Mesenchymal stem cell (in vitro differentiated cells and primary cell): ENCODE measurements at regions not wholly inside any gene's neighbourhood (a gene's known extent, or its start where the extent isn't known, plus 50 kb on each side); places are given as distances from the start of the nearest gene placed in this dataset.

Experiments
- DNase-seq: peaks from one replicate; pipeline ENCODE4 v3.0.0-alpha.2; 2013
- H2AFZ ChIP-seq: one replicate; pipeline ENCODE4 v1.6.1; 2013; ENCODE audit warnings: low read depth, mild to moderate bottlenecking, control low read depth, inconsistent platforms, low read length, moderate library complexity
- H2AK5ac ChIP-seq: 2 replicates; pipeline ENCODE4 v1.6.1; 2013; ENCODE audit warnings: low read length, moderate library complexity, mild to moderate bottlenecking, inconsistent platforms; ENCODE audit not compliant: severe bottlenecking
- H2BK120ac ChIP-seq: one replicate; pipeline ENCODE4 v1.6.1; 2013; ENCODE audit warnings: low read depth, mild to moderate bottlenecking, inconsistent platforms, low read length, moderate library complexity
- H2BK12ac ChIP-seq, 2 experiments: one replicate each; pipeline ENCODE4 v1.6.1; 2013; ENCODE audit warnings: inconsistent platforms in 2 of 2, low read length in 2 of 2, mild to moderate bottlenecking in 2 of 2, moderate library complexity in 2 of 2, control low read depth in 1 of 2
- H2BK15ac ChIP-seq: one replicate; pipeline ENCODE4 v1.6.1; 2013; ENCODE audit warnings: mild to moderate bottlenecking, low read depth, inconsistent platforms; ENCODE audit not compliant: poor library complexity, severe bottlenecking
- H2BK5ac ChIP-seq: 2 replicates; pipeline ENCODE4 v1.6.1; 2013; ENCODE audit warnings: low read depth, mild to moderate bottlenecking, low read length, control low read depth, inconsistent platforms; ENCODE audit not compliant: poor library complexity, severe bottlenecking
- H3K14ac ChIP-seq, 2 experiments: one replicate each; pipeline ENCODE4 v1.6.1; 2013; ENCODE audit warnings: inconsistent platforms in 2 of 2, low read length in 2 of 2, control low read depth in 1 of 2, mild to moderate bottlenecking in 1 of 2, moderate library complexity in 1 of 2
- H3K18ac ChIP-seq, 2 experiments: one replicate each; pipeline ENCODE4 v1.6.1; 2013; ENCODE audit warnings: inconsistent platforms in 2 of 2, low read length in 2 of 2, control low read depth in 1 of 2, low read depth in 1 of 2, mild to moderate bottlenecking in 1 of 2
- H3K23ac ChIP-seq, 2 experiments: one replicate each; pipeline ENCODE4 v1.6.1; 2013; ENCODE audit warnings: inconsistent platforms in 2 of 2, low read length in 2 of 2, mild to moderate bottlenecking in 2 of 2, moderate library complexity in 2 of 2, control low read depth in 1 of 2
- H3K27ac ChIP-seq: 2 replicates; pipeline ENCODE4 v1.5.1; 2013; ENCODE audit warnings: mild to moderate bottlenecking, moderate library complexity, low read length, control low read depth, inconsistent platforms; ENCODE audit not compliant: poor library complexity, severe bottlenecking
- H3K27me3 ChIP-seq, 2 experiments: 2 replicates each; pipeline versions ENCODE4 v1.6.1 to v1.7.0; 2013; ENCODE audit warnings: low read length in 2 of 2, mild to moderate bottlenecking in 2 of 2, moderate library complexity in 2 of 2, control low read depth in 1 of 2, inconsistent platforms in 1 of 2; ENCODE audit not compliant: control insufficient read depth in 1 of 2, insufficient read depth in 1 of 2
- H3K36me3 ChIP-seq, 2 experiments: 2 replicates each; pipeline versions ENCODE4 v1.6.1 to v1.7.0; 2013; ENCODE audit warnings: low read length in 2 of 2, control low read depth in 1 of 2, inconsistent platforms in 1 of 2, low read depth in 1 of 2, mild to moderate bottlenecking in 1 of 2; ENCODE audit not compliant: insufficient read depth in 2 of 2, control insufficient read depth in 1 of 2
- H3K4ac ChIP-seq, 2 experiments: one replicate each; pipeline ENCODE4 v1.6.1; 2013; ENCODE audit warnings: inconsistent platforms in 2 of 2, low read length in 2 of 2, mild to moderate bottlenecking in 2 of 2, moderate library complexity in 2 of 2, control low read depth in 1 of 2, low read depth in 1 of 2
- H3K4me1 ChIP-seq: 2 replicates; pipeline ENCODE4 v1.6.1; 2013; ENCODE audit warnings: low read depth, low read length, control low read depth; ENCODE audit not compliant: control insufficient read depth, insufficient read depth
- H3K4me2 ChIP-seq: 2 replicates; pipeline ENCODE4 v1.6.1; 2013; ENCODE audit warnings: low read length, mild to moderate bottlenecking, inconsistent platforms; ENCODE audit not compliant: poor library complexity, severe bottlenecking
- H3K4me3 ChIP-seq, 2 experiments: 2 replicates each; pipeline versions ENCODE4 v1.5.1 to v1.7.0; 2013; ENCODE audit warnings: low read length in 2 of 2, mild to moderate bottlenecking in 2 of 2, control low read depth in 1 of 2, low read depth in 1 of 2; ENCODE audit not compliant: insufficient read depth in 1 of 2
- H3K79me1 ChIP-seq: replicated peaks from 2 replicates; pipeline ENCODE4 v1.6.1; 2013; ENCODE audit warnings: mild to moderate bottlenecking, control low read depth, low read length, inconsistent platforms; ENCODE audit not compliant: poor library complexity, severe bottlenecking
- H3K9ac ChIP-seq: 2 replicates; pipeline ENCODE4 v1.7.0; 2013; ENCODE audit warnings: mild to moderate bottlenecking, low read length, moderate library complexity
- H3K9me3 ChIP-seq: 2 replicates; pipeline ENCODE4 v1.7.0; 2013; ENCODE audit warnings: mild to moderate bottlenecking, low read length; ENCODE audit not compliant: control insufficient read depth
- H4K8ac ChIP-seq: one replicate; pipeline ENCODE4 v1.6.1; 2013; ENCODE audit warnings: inconsistent platforms, mild to moderate bottlenecking, low read length, moderate library complexity
- H4K91ac ChIP-seq: one replicate; pipeline ENCODE4 v1.6.1; 2013; ENCODE audit warnings: mild to moderate bottlenecking, low read length, inconsistent platforms
- WGBS: methylation state at CpG from one replicate; pipeline ENCODE4 v1.1.7; 2013; ENCODE audit warnings: mixed read lengths; 5-methylcytosine and 5-hydroxymethylcytosine counted together

GRCh38 chr15:91620229-91620628 lies 233.3 kb upstream of the SLCO3A1 start:
- Histone ChIP-seq H3K9ac (no peak overlapping the region), H2AFZ (no peak overlapping the region), H3K4me2 (no peak overlapping the region), H3K18ac (no peak overlapping the region), H2AK5ac (no peak overlapping the region), H4K91ac (no peak overlapping the region), H3K79me1 (no peaks in the 10 kb centered on the region), H2BK15ac (no peak overlapping the region), H2BK5ac (no peak overlapping the region), H3K27ac (no peak overlapping the region), H3K23ac (no peak overlapping the region), H3K27me3 (peaks cover 0 to 16% of the 10 kb centered on the region in 2 experiments), H3K4me1 (no peaks in the 10 kb centered on the region), H3K4me3 (no peak overlapping the region), H2BK12ac (no peak overlapping the region), H3K14ac (no peak overlapping the region), H4K8ac (no peak overlapping the region), H3K36me3 (no peaks in the 10 kb centered on the region), H2BK120ac (no peak overlapping the region), H3K4ac (no peak overlapping the region), H3K9me3 (peaks cover 7% of the 10 kb centered on the region)
- WGBS, result 38% methylated on average over 3 of the region's 4 CpGs
- no peak for DNase-seq

DNA sequence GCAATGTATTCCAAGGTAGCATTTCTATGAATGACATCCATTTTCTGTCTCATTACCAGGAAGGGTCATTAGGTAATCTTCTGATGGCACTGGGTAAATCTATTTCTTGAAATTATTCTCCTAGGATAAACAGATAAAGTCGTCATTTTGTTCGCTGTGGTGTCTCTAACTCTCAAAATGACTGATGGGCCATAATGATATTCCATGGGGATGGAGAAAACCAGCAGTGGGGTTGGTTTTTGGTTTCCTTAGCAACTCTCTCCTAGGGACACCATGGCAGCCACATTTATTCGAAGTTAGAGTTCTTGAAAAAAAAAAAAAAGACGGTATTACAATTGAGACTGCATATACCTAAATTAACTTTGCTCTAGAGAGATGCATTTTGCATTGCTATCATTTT lies 231.3 kb upstream of the SLCO3A1 start:
- H3K4me1 ChIP-seq, result no peaks in the 10 kb centered on the region
- 61% methylated on average over 3 of the region's 4 CpGs for WGBS
- no peak overlapping the region for H3K4me3 ChIP-seq
- no peak overlapping the region for H3K9ac ChIP-seq
- H3K27ac ChIP-seq, result no peak overlapping the region
- no peak overlapping the region for H2BK120ac ChIP-seq
- H3K4ac ChIP-seq, result no peak overlapping the region
- H3K79me1 ChIP-seq, result no peaks in the 10 kb centered on the region
- H3K4me2 ChIP-seq, result no peak overlapping the region
- DNase-seq, result no peak
- no peak overlapping the region for H2BK12ac ChIP-seq
- H3K36me3 ChIP-seq, result no peaks in the 10 kb centered on the region
- no peak overlapping the region for H2AFZ ChIP-seq
- H2AK5ac ChIP-seq, result no peak overlapping the region
- H3K14ac ChIP-seq, result no peak overlapping the region
- no peak overlapping the region for H2BK15ac ChIP-seq
- no peak overlapping the region for H2BK5ac ChIP-seq
- peaks cover 0 to 11% of the 10 kb centered on the region in 2 experiments for H3K27me3 ChIP-seq
- no peak overlapping the region for H3K18ac ChIP-seq
- no peak overlapping the region for H3K23ac ChIP-seq
- H4K91ac ChIP-seq, result no peak overlapping the region
- peaks cover 4% of the 10 kb centered on the region for H3K9me3 ChIP-seq
- no peak overlapping the region for H4K8ac ChIP-seq

DNA sequence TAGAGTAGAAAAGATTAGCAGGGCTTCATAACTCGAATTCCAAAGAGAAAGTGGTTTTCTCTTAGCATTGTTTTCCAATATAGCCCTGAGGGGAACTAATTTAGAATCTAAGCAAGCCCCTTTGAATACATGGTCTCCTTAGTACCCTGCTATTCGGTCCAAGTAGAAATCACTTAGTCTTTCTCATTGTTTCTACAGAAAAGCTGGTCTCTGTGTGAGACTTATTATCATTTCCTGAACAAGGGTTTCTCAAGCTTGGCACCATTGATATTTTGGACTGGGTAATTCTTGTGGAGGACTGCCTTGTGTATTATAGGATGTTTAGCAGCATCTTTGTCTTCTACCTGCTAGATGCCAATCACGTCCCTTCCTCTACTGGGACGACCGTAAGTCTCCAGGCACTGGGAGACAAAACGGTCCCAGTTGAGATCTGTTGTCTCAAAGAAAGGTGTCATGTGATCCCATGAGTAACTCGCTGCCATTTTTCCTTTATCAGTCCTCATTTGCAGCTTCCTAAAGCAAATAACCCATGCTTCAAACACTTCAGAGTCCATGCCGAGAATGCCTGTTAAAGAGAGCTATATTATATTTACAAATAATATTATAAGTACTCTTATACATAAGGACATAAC lies 230.7 kb upstream of the SLCO3A1 start:
- Histone ChIP-seq H2BK12ac (no peak overlapping the region), H2BK5ac (no peak overlapping the region), H3K4ac (no peak overlapping the region), H2AK5ac (no peak overlapping the region), H3K14ac (no peak overlapping the region), H3K4me3 (no peak overlapping the region), H3K18ac (no peak overlapping the region), H2BK120ac (no peak overlapping the region), H3K4me2 (no peak overlapping the region), H3K79me1 (no peaks in the 10 kb centered on the region), H4K8ac (no peak overlapping the region), H3K36me3 (no peaks in the 10 kb centered on the region), H3K23ac (no peak overlapping the region), H4K91ac (no peak overlapping the region), H2BK15ac (no peak overlapping the region), H3K27me3 (peaks cover 0 to 11% of the 10 kb centered on the region in 2 experiments), H3K9ac (no peak overlapping the region), H3K27ac (no peak overlapping the region), H3K4me1 (no peaks in the 10 kb centered on the region), H2AFZ (no peak overlapping the region), H3K9me3 (peaks cover 4% of the 10 kb centered on the region)
- no peak for DNase-seq
- 71% methylated on average over 5 of the region's 8 CpGs for WGBS

DNA sequence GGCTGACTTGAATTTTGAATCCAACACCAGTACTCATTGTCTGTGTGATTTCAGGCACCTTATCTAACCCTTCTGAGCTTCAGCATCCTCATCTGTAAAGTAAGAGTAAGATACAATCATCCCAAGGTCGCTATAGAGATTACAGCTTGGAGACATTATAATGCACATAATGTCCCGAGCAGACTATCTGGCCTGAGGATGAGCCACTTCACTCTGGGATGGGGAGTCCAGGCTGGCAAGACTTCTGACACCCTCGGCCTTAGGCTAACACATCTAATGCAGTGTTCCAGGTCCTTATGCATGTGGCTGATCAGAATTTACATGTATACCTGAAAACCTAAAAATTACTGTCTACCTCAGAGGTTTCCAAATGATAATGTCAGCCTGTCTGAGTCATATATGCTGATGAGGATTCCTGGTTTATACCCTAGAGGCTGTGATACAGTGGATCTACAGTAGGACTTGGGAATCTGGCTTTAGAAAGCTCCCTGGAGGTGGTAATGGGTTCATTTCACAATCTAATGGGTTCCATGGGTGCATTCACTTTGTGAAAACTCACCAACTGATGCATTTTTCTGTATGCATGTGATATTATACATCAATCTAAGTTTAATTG lies 229.0 kb upstream of the SLCO3A1 start:
- no peak for DNase-seq

More for the DNA sequence above, 229.0 kb upstream of the SLCO3A1 start:
- Histone ChIP-seq H3K9ac (no peak overlapping the region), H3K36me3 (no peaks in the 10 kb centered on the region), H3K4ac (no peak overlapping the region), H4K91ac (no peak overlapping the region), H2BK15ac (no peak overlapping the region), H2BK12ac (no peak overlapping the region), H3K4me2 (no peak overlapping the region), H3K14ac (no peak overlapping the region), H3K4me1 (no peaks in the 10 kb centered on the region), H4K8ac (no peak overlapping the region), H2AFZ (no peak overlapping the region), H2BK120ac (no peak overlapping the region), H3K18ac (no peak overlapping the region), H3K79me1 (no peaks in the 10 kb centered on the region), H3K27ac (no peak overlapping the region), H3K4me3 (no peak overlapping the region), H2BK5ac (no peak overlapping the region), H3K9me3 (no peaks in the 10 kb centered on the region), H3K23ac (no peak overlapping the region), H2AK5ac (no peak overlapping the region), H3K27me3 (peaks cover 0 to 5% of the 10 kb centered on the region in 2 experiments)
- 52% methylated on average over 3 of the region's 3 CpGs for WGBS
